ENCODE measurements at regions not wholly inside any gene's neighbourhood (a gene's known extent, or its start where the extent isn't known, plus 50 kb on each side); places are given as distances from the start of the nearest gene placed in this dataset.

GRCh38 chr12:91918431-91918830, 227.2 kb downstream of the BTG1 start:
- no peak for DNase-seq

GRCh38 chr12:91914701-91915100, 230.9 kb downstream of the BTG1 start:
- no peak for DNase-seq

GRCh38 chr12:91913651-91914050, 232.0 kb downstream of the BTG1 start:
- DNase-seq = no peak

GRCh38 chr12:91913124-91913523, 232.5 kb downstream of the BTG1 start:
- DNase-seq = no peak

GRCh38 chr12:91912178-91912577, 233.5 kb downstream of the BTG1 start:
- DNase-seq = no peak

GRCh38 chr12:91910871-91911388, 234.7 kb downstream of the BTG1 start:
- DNase-seq = no peak

- DNase-seq = no peak
Measured at GRCh38 chr12:91902860-91903683, 242.6 kb downstream of the BTG1 start.

GRCh38 chr12:91901381-91902074, 244.1 kb downstream of the BTG1 start:
- DNase-seq = no peak

GRCh38 chr12:91900971-91901370, 244.7 kb downstream of the BTG1 start:
- no peak for DNase-seq

GRCh38 chr12:91899056-91899455, 246.6 kb downstream of the BTG1 start:
- DNase-seq = no peak

- no peak for DNase-seq
Measured at GRCh38 chr12:91897025-91897515, 248.6 kb downstream of the BTG1 start.

GRCh38 chr12:91896286-91897024, 249.2 kb downstream of the BTG1 start:
- DNase-seq = no peak

- DNase-seq = no peak
Measured at GRCh38 chr12:91894911-91895310, 250.7 kb downstream of the BTG1 start.

GRCh38 chr12:91893476-91893875, 252.2 kb downstream of the BTG1 start:
- no peak for DNase-seq

GRCh38 chr12:91892081-91892855, 253.4 kb downstream of the BTG1 start:
- DNase-seq = no peak

- no peak for DNase-seq
Measured at GRCh38 chr12:91890742-91891141, 254.9 kb downstream of the BTG1 start.

GRCh38 chr12:91889910-91890309, 255.7 kb downstream of the BTG1 start:
- no peak for DNase-seq

GRCh38 chr12:91889059-91889458, 256.6 kb downstream of the BTG1 start:
- DNase-seq = no peak

GRCh38 chr12:91887957-91888356, 257.7 kb downstream of the BTG1 start:
- DNase-seq = no peak

- DNase-seq = no peak
Measured at GRCh38 chr12:91885851-91886731, 259.6 kb downstream of the BTG1 start.

- no peak for DNase-seq
Measured at GRCh38 chr12:91884230-91884629, 261.4 kb downstream of the BTG1 start.

Measured in NCI-H446 treated with DMSO at 0.1 percent for 48 hours (cell line).